ENCODE measurements at regions not wholly inside any gene's neighbourhood (a gene's known extent, or its start where the extent isn't known, plus 50 kb on each side); places are given as distances from the start of the nearest gene placed in this dataset.

DNA sequence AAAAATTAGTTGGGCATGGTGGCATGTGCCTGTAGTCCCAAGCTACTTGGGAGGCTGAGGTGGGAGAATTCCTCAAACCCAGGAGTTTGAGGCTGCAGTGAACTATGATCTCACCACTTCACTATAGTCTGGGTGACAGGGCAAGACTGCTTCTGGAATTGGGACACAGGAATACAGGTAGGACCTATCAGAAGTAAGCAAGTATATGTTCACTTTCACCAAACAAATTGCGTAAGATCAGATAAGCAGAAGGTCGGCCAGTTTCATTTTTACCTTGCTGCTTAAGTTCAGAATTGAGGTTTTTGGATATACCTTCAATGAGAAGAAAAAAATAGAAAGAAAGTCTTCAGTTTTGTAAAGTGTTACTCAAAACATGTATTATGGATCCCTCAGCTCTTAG, 171.7 kb downstream of the MAT2B start:
- Histone ChIP-seq H2AFZ (ENCODE audit: low read depth, low read length) (no peak overlapping the region), H3K79me2 (ENCODE audit: control insufficient read depth, insufficient read depth, low read length) (no peaks in the 10 kb centered on the region), H4K20me1 (replicated peaks; ENCODE audit: control insufficient read depth, extremely low read depth, insufficient read depth, low read length) (no peaks in the 10 kb centered on the region), H3K36me3 (ENCODE audit: control insufficient read depth in 2 of 2, extremely low read depth in 1 of 2, insufficient read depth in 2 of 2, low read length in 2 of 2) (no peaks in the 10 kb centered on the region), H3K4me2 (ENCODE audit: insufficient read depth, low read length) (no peak overlapping the region), H3K4me1 (ENCODE audit: control insufficient read depth, extremely low read depth, insufficient read depth, low read length) (no peaks in the 10 kb centered on the region), H3K27ac (ENCODE audit: insufficient read depth, low read depth, low read length) (no peak overlapping the region), H3K4me3 (replicated peaks in 1 of 3; ENCODE audit: insufficient read depth in 1 of 3, low read depth in 1 of 3, low read length in 3 of 3) (no peak overlapping the region), H3K9me3 (replicated peaks; ENCODE audit: control insufficient read depth, insufficient read depth, low read length) (no peaks in the 10 kb centered on the region), H3K9ac (replicated peaks; ENCODE audit: extremely low read depth, insufficient read depth, low read length) (no peak overlapping the region), H3K27me3 (ENCODE audit: control insufficient read depth in 2 of 2, insufficient read depth in 2 of 2, low read length in 2 of 2) (no peaks in the 10 kb centered on the region), H3K9me1 (replicated peaks; ENCODE audit: control insufficient read depth, extremely low read depth, insufficient read depth, low read length) (no peaks in the 10 kb centered on the region)
- no peak for DNase-seq (ENCODE audit: low read depth, low spot score)
- ChIA-PET CTCF (no interaction called here), POLR2A (no interaction called here)
- intact Hi-C loops (cut with micrococcal nuclease): no loop called here
- dilution Hi-C loops (cut with MboI; ENCODE audit: extremely low pct_ligation_motif_present, low sequenced_read_pairs): no loop called here
- no TSS peak for BruUV-seq (replicated peaks)
- no peak for FAIRE-seq
- TF ChIP-seq POLR2A (IDR thresholded peaks at IDR 0.05; ENCODE audit: low read depth, low read length): no peak
- TF ChIP-seq MAX (IDR thresholded peaks at IDR 0.05; ENCODE audit: insufficient read depth, insufficient read length): no peak
- no peak for TF ChIP-seq MYC (IDR thresholded peaks at IDR 0.05; ENCODE audit: low read depth, low read length)
- no peak for TF ChIP-seq POLR2AphosphoS5 (IDR thresholded peaks at IDR 0.05; ENCODE audit: insufficient read depth, low read depth, low read length)

- H2AFZ ChIP-seq (ENCODE audit: low read depth, low read length): no peak overlapping the region
- no peaks in the 10 kb centered on the region for H3K79me2 ChIP-seq (ENCODE audit: control insufficient read depth, insufficient read depth, low read length)
- H4K20me1 ChIP-seq (replicated peaks; ENCODE audit: control insufficient read depth, extremely low read depth, insufficient read depth, low read length): no peaks in the 10 kb centered on the region
- TF ChIP-seq POLR2A (IDR thresholded peaks at IDR 0.05; ENCODE audit: low read depth, low read length) (no peak), JUN (IDR thresholded peaks at IDR 0.05; ENCODE audit: borderline replicate concordance, insufficient read depth, insufficient read length, low read depth) (no peak), GATA2 (IDR thresholded peaks at IDR 0.05; ENCODE audit: insufficient read depth, insufficient read length, low read depth, low read length) (no peak), POLR2AphosphoS5 (IDR thresholded peaks at IDR 0.05; ENCODE audit: insufficient read depth, low read depth, low read length) (no peak), MYC (IDR thresholded peaks at IDR 0.05; ENCODE audit: low read depth, low read length) (no peak), EZH2 (IDR thresholded peaks at IDR 0.05; ENCODE audit: borderline replicate concordance, low read depth, low read length, severe bottlenecking) (no peak), MAX (IDR thresholded peaks at IDR 0.05; ENCODE audit: insufficient read depth, insufficient read length) (no peak), FOS (IDR thresholded peaks at IDR 0.05; ENCODE audit: borderline replicate concordance, insufficient read depth, low read length) (no peak)
- TF ChIP-seq, protein P1, sequence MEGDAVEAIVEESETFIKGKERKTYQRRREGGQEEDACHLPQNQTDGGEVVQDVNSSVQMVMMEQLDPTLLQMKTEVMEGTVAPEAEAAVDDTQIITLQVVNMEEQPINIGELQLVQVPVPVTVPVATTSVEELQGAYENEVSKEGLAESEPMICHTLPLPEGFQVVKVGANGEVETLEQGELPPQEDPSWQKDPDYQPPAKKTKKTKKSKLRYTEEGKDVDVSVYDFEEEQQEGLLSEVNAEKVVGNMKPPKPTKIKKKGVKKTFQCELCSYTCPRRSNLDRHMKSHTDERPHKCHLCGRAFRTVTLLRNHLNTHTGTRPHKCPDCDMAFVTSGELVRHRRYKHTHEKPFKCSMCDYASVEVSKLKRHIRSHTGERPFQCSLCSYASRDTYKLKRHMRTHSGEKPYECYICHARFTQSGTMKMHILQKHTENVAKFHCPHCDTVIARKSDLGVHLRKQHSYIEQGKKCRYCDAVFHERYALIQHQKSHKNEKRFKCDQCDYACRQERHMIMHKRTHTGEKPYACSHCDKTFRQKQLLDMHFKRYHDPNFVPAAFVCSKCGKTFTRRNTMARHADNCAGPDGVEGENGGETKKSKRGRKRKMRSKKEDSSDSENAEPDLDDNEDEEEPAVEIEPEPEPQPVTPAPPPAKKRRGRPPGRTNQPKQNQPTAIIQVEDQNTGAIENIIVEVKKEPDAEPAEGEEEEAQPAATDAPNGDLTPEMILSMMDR (IDR thresholded peaks at IDR 0.05; ENCODE audit: extremely low read depth in 1 of 2, insufficient read depth in 1 of 2, low read depth in 1 of 2, low read length in 2 of 2): no peak
- no peaks in the 10 kb centered on the region for H3K27me3 ChIP-seq (ENCODE audit: control insufficient read depth in 2 of 2, insufficient read depth in 2 of 2, low read length in 2 of 2)
- no TSS peak for BruUV-seq (replicated peaks)
- H3K27ac ChIP-seq (ENCODE audit: insufficient read depth, low read depth, low read length): no peak overlapping the region
- H3K36me3 ChIP-seq (ENCODE audit: control insufficient read depth in 2 of 2, extremely low read depth in 1 of 2, insufficient read depth in 2 of 2, low read length in 2 of 2): no peaks in the 10 kb centered on the region
- H3K9ac ChIP-seq (replicated peaks; ENCODE audit: extremely low read depth, insufficient read depth, low read length): no peak overlapping the region
- H3K9me1 ChIP-seq (replicated peaks; ENCODE audit: control insufficient read depth, extremely low read depth, insufficient read depth, low read length): no peaks in the 10 kb centered on the region
- intact Hi-C loops (cut with micrococcal nuclease): no loop called here
- H3K4me2 ChIP-seq (ENCODE audit: insufficient read depth, low read length): no peak overlapping the region
- DNase-seq (ENCODE audit: low read depth, low spot score) (no peak), FAIRE-seq (no peak)
- H3K4me1 ChIP-seq (ENCODE audit: control insufficient read depth, extremely low read depth, insufficient read depth, low read length): no peaks in the 10 kb centered on the region
- H3K9me3 ChIP-seq (replicated peaks; ENCODE audit: control insufficient read depth, insufficient read depth, low read length): no peaks in the 10 kb centered on the region
- CTCF ChIA-PET: no interaction called here
- dilution Hi-C loops (cut with MboI; ENCODE audit: extremely low pct_ligation_motif_present, low sequenced_read_pairs): no loop called here
- H3K4me3 ChIP-seq (replicated peaks in 1 of 3; ENCODE audit: insufficient read depth in 1 of 3, low read depth in 1 of 3, low read length in 3 of 3): no peak overlapping the region
- POLR2A ChIA-PET: no interaction called here
Observed at GRCh38 chr5:163682234-163682633, 176.8 kb downstream of the MAT2B start.

Measured in endothelial cell of umbilical vein (primary cell).